IMR-90 (cell line): ENCODE measurements at regions not wholly inside any gene's neighbourhood (a gene's known extent, or its start where the extent isn't known, plus 50 kb on each side); places are given as distances from the start of the nearest gene placed in this dataset.
A peak's percentile ranks its signal among the peaks of the same experiment; 100 is the strongest.

Experiments
- ATAC-seq: fragments of 200-7000 bp; cut with Tn5 transposase; 2 replicates; pipeline ENCODE4 v1.9.1; 2020; ENCODE audit warnings: low read depth, mild to moderate bottlenecking, moderate library complexity
- BruUV-seq: library from RNA; stranded (reverse); fragments of 400-500 nt; replicated peaks from 2 replicates; lab custom pipeline; 2021; lab: Mats Ljungman, UMichigan
- CTCF ChIA-PET: fragments of 300-600 bp; formaldehyde crosslinking; extraction: SDS; loops from one replicate; lab custom pipeline; 2021; ENCODE audit warnings: antibody characterized with exemption; lab: Yijun Ruan, JAX
- POLR2A ChIA-PET: fragments of 300-600 bp; sonication (Branson Sonifier 250); formaldehyde crosslinking; loops from one replicate; lab custom pipeline; 2022; ENCODE audit warnings: antibody characterized with exemption; ENCODE audit not compliant: unreplicated experiment; lab: Charles Lee
- DNase-seq: peaks from one replicate; pipeline ENCODE4 v3.0.0; 2013
- H2AFZ ChIP-seq: replicated peaks from 2 replicates; pipeline ENCODE3; 2013; ENCODE audit warnings: low read length, mild to moderate bottlenecking; ENCODE audit not compliant: poor library complexity
- H2AK5ac ChIP-seq: 2 replicates; pipeline ENCODE4 v1.6.1; 2013; ENCODE audit warnings: low read depth, low read length, inconsistent platforms
- H2AK9ac ChIP-seq: replicated peaks from 2 replicates; pipeline ENCODE3; 2013; ENCODE audit warnings: mild to moderate bottlenecking, low read depth, low read length, moderate library complexity; ENCODE audit not compliant: poor library complexity
- H2BK120ac ChIP-seq: 2 replicates; pipeline ENCODE4 v1.6.1; 2013; ENCODE audit warnings: low read depth, low read length, inconsistent platforms
- H2BK15ac ChIP-seq: 3 replicates; pipeline ENCODE4 v1.6.1; 2013; ENCODE audit warnings: low read depth, low read length, inconsistent platforms
- H2BK20ac ChIP-seq: 2 replicates; pipeline ENCODE4 v1.6.1; 2013; ENCODE audit warnings: low read depth, mild to moderate bottlenecking, inconsistent platforms, low read length, moderate library complexity
- H2BK5ac ChIP-seq: 2 replicates; pipeline ENCODE4 v1.6.1; 2013; ENCODE audit warnings: mild to moderate bottlenecking, low read depth, low read length, inconsistent platforms; ENCODE audit not compliant: poor library complexity, severe bottlenecking
- H3K14ac ChIP-seq: replicated peaks from 2 replicates; pipeline ENCODE4 v1.6.1; 2013; ENCODE audit warnings: low read depth, low read length, inconsistent platforms
- H3K18ac ChIP-seq: 2 replicates; pipeline ENCODE4 v1.6.1; 2013; ENCODE audit warnings: low read depth, low read length, control low read depth
- H3K23ac ChIP-seq: 2 replicates; pipeline ENCODE4 v1.6.1; 2013; ENCODE audit warnings: low read depth, low read length, inconsistent platforms
- H3K27ac ChIP-seq: 2 replicates; pipeline ENCODE4 v1.5.1; 2013; ENCODE audit warnings: mild to moderate bottlenecking, control low read depth, low read length; ENCODE audit not compliant: insufficient read depth
- H3K27me3 ChIP-seq: 2 replicates; pipeline ENCODE4 v1.6.1; 2013; ENCODE audit warnings: low read length; ENCODE audit not compliant: control insufficient read depth, insufficient read depth
- H3K36me3 ChIP-seq: 2 replicates; pipeline ENCODE4 v1.6.1; 2013; ENCODE audit warnings: low read length, mixed read lengths; ENCODE audit not compliant: control insufficient read depth, insufficient read depth
- H3K4ac ChIP-seq: 2 replicates; pipeline ENCODE4 v1.6.1; 2013; ENCODE audit warnings: low read depth, low read length, inconsistent platforms
- H3K4me1 ChIP-seq: 2 replicates; pipeline ENCODE4 v1.6.1; 2013; ENCODE audit warnings: low read length, mixed read lengths; ENCODE audit not compliant: control insufficient read depth, insufficient read depth
- H3K4me2 ChIP-seq: 2 replicates; pipeline ENCODE4 v1.6.1; 2013; ENCODE audit warnings: low read depth, mild to moderate bottlenecking, control low read depth, low read length, moderate library complexity
- H3K4me3 ChIP-seq: 2 replicates; pipeline ENCODE4 v1.5.1; 2013; ENCODE audit warnings: low read depth, mild to moderate bottlenecking, control low read depth, low read length, moderate library complexity; ENCODE audit not compliant: insufficient read depth
- H3K56ac ChIP-seq: 2 replicates; pipeline ENCODE4 v1.6.1; 2013; ENCODE audit warnings: low read length, inconsistent platforms; ENCODE audit not compliant: insufficient read depth; ENCODE audit errors: extremely low read depth
- H3K79me1 ChIP-seq, 2 experiments: 2 replicates each; pipeline ENCODE4 v1.6.1; 2013; ENCODE audit warnings: low read length in 2 of 2, inconsistent platforms in 1 of 2, low read depth in 1 of 2
- H3K9ac ChIP-seq: 2 replicates; pipeline ENCODE4 v1.6.1; 2013; ENCODE audit warnings: low read depth, low read length, control low read depth
- H3K9me1 ChIP-seq: 2 replicates; pipeline ENCODE4 v1.6.1; 2013; ENCODE audit warnings: low read length, inconsistent platforms; ENCODE audit not compliant: insufficient read depth
- H3K9me3 ChIP-seq: 2 replicates; pipeline ENCODE4 v1.6.1; 2013; ENCODE audit warnings: low read length; ENCODE audit not compliant: control insufficient read depth, insufficient read depth
- H4K20me1 ChIP-seq: 2 replicates; pipeline ENCODE4 v1.6.1; 2013; ENCODE audit warnings: low read length, inconsistent platforms; ENCODE audit not compliant: insufficient read depth
- H4K5ac ChIP-seq: 2 replicates; pipeline ENCODE4 v1.6.1; 2013; ENCODE audit warnings: mild to moderate bottlenecking, low read depth, low read length, control low read depth
- H4K8ac ChIP-seq, 2 experiments: 2 replicates each; pipeline ENCODE4 v1.6.1; 2013; ENCODE audit warnings: low read depth in 2 of 2, low read length in 2 of 2, control low read depth in 1 of 2, inconsistent platforms in 1 of 2
- H4K91ac ChIP-seq: 2 replicates; pipeline ENCODE4 v1.6.1; 2013; ENCODE audit warnings: low read depth, low read length, inconsistent platforms; ENCODE audit not compliant: insufficient read depth
- CEBPB ChIP-seq: IDR thresholded peaks from 2 replicates; pipeline ENCODE4 v1.6.1; 2012; ENCODE audit warnings: low read depth, low read length, improper control_type of control experiment
- CTCF ChIP-seq: conservative IDR thresholded peaks from 2 replicates; pipeline ENCODE4 v1.5.1; 2012; ENCODE audit warnings: mild to moderate bottlenecking, low read depth, low read length, improper control_type of control experiment
- WGBS, 2 experiments: methylation state at CpG; one replicate each; pipeline versions ENCODE4 v1.1.5 to v1.1.7; 2013; ENCODE audit warnings: missing lambda C conversion rate in 2 of 2; ENCODE audit not compliant: insufficient read length in 1 of 2; ENCODE audit errors: extremely low coverage in 2 of 2; 5-methylcytosine and 5-hydroxymethylcytosine counted together
- dilution Hi-C: fragments of 300-500 bp; cut with HindIII; formaldehyde crosslinking; loops from one replicate; pipeline ENCODE4 v1.14.3; 2018; ENCODE audit warnings: low sequenced_read_pairs; ENCODE audit not compliant: unreplicated experiment
- in situ Hi-C: fragments of 300-500 bp; cut with MboI; formaldehyde crosslinking; loops from 3 replicates; pipeline ENCODE4 v1.14.3; 2019; ENCODE audit warnings: low sequenced_read_pairs, inconsistent platforms, mixed read lengths
- intact Hi-C: fragments of 100-400 bp; cut with micrococcal nuclease; formaldehyde crosslinking; loops from 2 replicates; pipeline ENCODE4 v1.10.0; 2022

- no peaks in the 10 kb centered on the region for H3K36me3 ChIP-seq
- no peak overlapping the region for H3K23ac ChIP-seq
- H3K56ac ChIP-seq = no peak overlapping the region
- no peak overlapping the region for H3K14ac ChIP-seq
- intact Hi-C loops (no loop called here), dilution Hi-C loops (no loop called here), in situ Hi-C loops (no loop called here)
- H3K9ac ChIP-seq = no peak overlapping the region
- H3K9me3 ChIP-seq = no peaks in the 10 kb centered on the region
- H2AK9ac ChIP-seq = no peak overlapping the region
- no peaks in the 10 kb centered on the region for H4K20me1 ChIP-seq
- H2BK120ac ChIP-seq = no peak overlapping the region
- H3K27me3 ChIP-seq = no peaks in the 10 kb centered on the region
- no peak overlapping the region for H2BK20ac ChIP-seq
- H2AK5ac ChIP-seq = no peak overlapping the region
- ATAC-seq = no peak
- H3K18ac ChIP-seq = no peak overlapping the region
- no peak overlapping the region for H4K91ac ChIP-seq
- no peak overlapping the region for H3K4me3 ChIP-seq
- 0 out of 2 replicates have a peak, but pooled peaks cover 2% of the 10 kb centered on the region for H3K4me1 ChIP-seq
- H2AFZ ChIP-seq = peak overlapping the region; percentile 1
- peak; percentile 97 for TF ChIP-seq CEBPB
- no peak for TF ChIP-seq CTCF
- WGBS, 2 experiments = 89% methylated on average over 4 of the region's 7 CpGs; no CpG with 5 or more reads in 1 of the 2 experiments
- peak; percentile 28 for DNase-seq
- CTCF ChIA-PET = interaction anchor here (1.0 kb wide), 1 partner anchor 14 kb away, joined by 3 read pairs; no protein-coding TSS in a partner anchor
- POLR2A ChIA-PET = no interaction called here
- BruUV-seq = no TSS peak
- H3K9me1 ChIP-seq = no peaks in the 10 kb centered on the region
- no peak overlapping the region for H4K8ac ChIP-seq
- no peak overlapping the region for H3K4me2 ChIP-seq
- no peak overlapping the region for H4K5ac ChIP-seq
- H2BK15ac ChIP-seq = no peak overlapping the region
- H3K79me1 ChIP-seq = no peaks in the 10 kb centered on the region
- no peak overlapping the region for H3K4ac ChIP-seq
- no peak overlapping the region for H3K27ac ChIP-seq
- H2BK5ac ChIP-seq = no peak overlapping the region
Observed at GRCh38 chr18:22800551-22800951, 132.6 kb upstream of the RBBP8 start.
